ENCODE measurements at regions not wholly inside any gene's neighbourhood (a gene's known extent, or its start where the extent isn't known, plus 50 kb on each side); places are given as distances from the start of the nearest gene placed in this dataset.

DNA sequence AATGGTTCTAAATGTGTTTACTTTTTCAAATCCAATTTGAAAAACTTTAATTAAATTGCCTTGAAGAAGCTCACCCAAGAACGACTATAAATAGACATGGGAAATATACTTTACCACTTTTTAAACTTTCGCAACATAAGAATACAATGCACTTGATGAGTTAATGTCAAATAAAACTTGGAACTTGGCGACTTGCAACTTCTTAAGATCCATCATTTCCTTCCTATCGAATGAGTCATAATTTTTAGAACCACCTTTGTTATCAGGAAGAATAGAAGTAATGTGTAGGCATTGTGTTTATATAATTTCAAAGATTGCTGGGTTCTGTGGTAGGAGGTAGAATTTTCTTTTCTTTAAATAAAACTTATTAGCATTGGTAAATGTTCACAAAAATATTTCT, 1417.4 kb upstream of the FLRT2 start:
- Histone ChIP-seq H2AFZ (ENCODE audit: low read depth) (no peak overlapping the region), H3K36me3 (ENCODE audit: insufficient read depth) (no peaks in the 10 kb centered on the region), H3K4me1 (ENCODE audit: low read depth, poor library complexity, severe bottlenecking) (no peaks in the 10 kb centered on the region), H4K20me1 (ENCODE audit: insufficient read depth) (no peaks in the 10 kb centered on the region), H3K4me3 (IDR thresholded peaks at IDR 0.05; ENCODE audit: insufficient read depth, low read depth, low read length) (no peak overlapping the region), H3K79me2 (ENCODE audit: insufficient read depth, low read depth) (no peaks in the 10 kb centered on the region), H3K4me2 (no peak overlapping the region), H3K27me3 (ENCODE audit: insufficient read depth, low read depth) (no peaks in the 10 kb centered on the region), H3K27ac (no peak overlapping the region), H3K9ac (no peak overlapping the region)
- TF ChIP-seq, protein P1, sequence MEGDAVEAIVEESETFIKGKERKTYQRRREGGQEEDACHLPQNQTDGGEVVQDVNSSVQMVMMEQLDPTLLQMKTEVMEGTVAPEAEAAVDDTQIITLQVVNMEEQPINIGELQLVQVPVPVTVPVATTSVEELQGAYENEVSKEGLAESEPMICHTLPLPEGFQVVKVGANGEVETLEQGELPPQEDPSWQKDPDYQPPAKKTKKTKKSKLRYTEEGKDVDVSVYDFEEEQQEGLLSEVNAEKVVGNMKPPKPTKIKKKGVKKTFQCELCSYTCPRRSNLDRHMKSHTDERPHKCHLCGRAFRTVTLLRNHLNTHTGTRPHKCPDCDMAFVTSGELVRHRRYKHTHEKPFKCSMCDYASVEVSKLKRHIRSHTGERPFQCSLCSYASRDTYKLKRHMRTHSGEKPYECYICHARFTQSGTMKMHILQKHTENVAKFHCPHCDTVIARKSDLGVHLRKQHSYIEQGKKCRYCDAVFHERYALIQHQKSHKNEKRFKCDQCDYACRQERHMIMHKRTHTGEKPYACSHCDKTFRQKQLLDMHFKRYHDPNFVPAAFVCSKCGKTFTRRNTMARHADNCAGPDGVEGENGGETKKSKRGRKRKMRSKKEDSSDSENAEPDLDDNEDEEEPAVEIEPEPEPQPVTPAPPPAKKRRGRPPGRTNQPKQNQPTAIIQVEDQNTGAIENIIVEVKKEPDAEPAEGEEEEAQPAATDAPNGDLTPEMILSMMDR (conservative IDR thresholded peaks at IDR 0.05; ENCODE audit: low read depth, low read length) = no peak

- Histone ChIP-seq H3K79me2 (ENCODE audit: insufficient read depth, low read depth) (no peaks in the 10 kb centered on the region), H3K27me3 (ENCODE audit: insufficient read depth, low read depth) (no peaks in the 10 kb centered on the region), H3K4me1 (ENCODE audit: low read depth, poor library complexity, severe bottlenecking) (no peaks in the 10 kb centered on the region), H3K27ac (no peak overlapping the region), H3K4me2 (no peak overlapping the region), H3K36me3 (ENCODE audit: insufficient read depth) (no peaks in the 10 kb centered on the region), H3K4me3 (IDR thresholded peaks at IDR 0.05; ENCODE audit: insufficient read depth, low read depth, low read length) (no peak overlapping the region), H4K20me1 (ENCODE audit: insufficient read depth) (no peaks in the 10 kb centered on the region), H3K9ac (no peak overlapping the region), H2AFZ (ENCODE audit: low read depth) (no peak overlapping the region)
- TF ChIP-seq, protein P1 (conservative IDR thresholded peaks at IDR 0.05; ENCODE audit: low read depth, low read length) = no peak
Observed at GRCh38 chr14:84125676-84126075, 1404.3 kb upstream of the FLRT2 start.

DNA sequence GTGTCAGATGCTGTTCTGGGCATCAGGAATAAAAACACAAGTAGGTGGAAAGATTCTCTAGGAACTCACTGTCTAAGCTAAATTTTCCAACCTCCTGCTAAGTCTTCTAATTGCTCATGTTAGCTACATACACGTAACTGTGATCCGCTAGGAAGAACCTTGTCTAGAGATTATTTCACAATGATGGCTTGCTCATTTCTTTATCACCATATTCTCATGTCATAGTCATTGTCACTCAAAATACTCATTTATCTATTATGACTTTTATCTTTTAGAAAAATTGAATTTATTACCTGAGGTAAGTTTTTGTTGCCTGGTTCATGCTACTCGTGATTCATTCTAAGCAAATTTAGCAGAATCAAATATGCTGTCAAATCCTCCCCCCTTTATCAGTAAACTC, 1402.4 kb upstream of the FLRT2 start:
- Histone ChIP-seq H3K79me2 (ENCODE audit: insufficient read depth, low read depth) (no peaks in the 10 kb centered on the region), H3K4me1 (ENCODE audit: low read depth, poor library complexity, severe bottlenecking) (no peaks in the 10 kb centered on the region), H3K9ac (no peak overlapping the region), H3K27ac (no peak overlapping the region), H4K20me1 (ENCODE audit: insufficient read depth) (no peaks in the 10 kb centered on the region), H3K4me2 (no peak overlapping the region), H3K36me3 (ENCODE audit: insufficient read depth) (no peaks in the 10 kb centered on the region), H2AFZ (ENCODE audit: low read depth) (no peak overlapping the region), H3K4me3 (IDR thresholded peaks at IDR 0.05; ENCODE audit: insufficient read depth, low read depth, low read length) (no peak overlapping the region), H3K27me3 (ENCODE audit: insufficient read depth, low read depth) (no peaks in the 10 kb centered on the region)
- TF ChIP-seq, protein P1 (conservative IDR thresholded peaks at IDR 0.05; ENCODE audit: low read depth, low read length) = no peak

- H3K4me3 ChIP-seq (IDR thresholded peaks at IDR 0.05; ENCODE audit: insufficient read depth, low read depth, low read length) = no peak overlapping the region
- no peak overlapping the region for H3K27ac ChIP-seq
- H3K27me3 ChIP-seq (ENCODE audit: insufficient read depth, low read depth) = no peaks in the 10 kb centered on the region
- H3K36me3 ChIP-seq (ENCODE audit: insufficient read depth) = no peaks in the 10 kb centered on the region
- H4K20me1 ChIP-seq (ENCODE audit: insufficient read depth) = no peaks in the 10 kb centered on the region
- H3K4me2 ChIP-seq = no peak overlapping the region
- H3K79me2 ChIP-seq (ENCODE audit: insufficient read depth, low read depth) = no peaks in the 10 kb centered on the region
- no peak overlapping the region for H3K9ac ChIP-seq
- H3K4me1 ChIP-seq (ENCODE audit: low read depth, poor library complexity, severe bottlenecking) = no peaks in the 10 kb centered on the region
- no peak overlapping the region for H2AFZ ChIP-seq (ENCODE audit: low read depth)
- TF ChIP-seq, protein P1 (conservative IDR thresholded peaks at IDR 0.05; ENCODE audit: low read depth, low read length) = no peak
Observed at GRCh38 chr14:84128050-84128449, 1401.9 kb upstream of the FLRT2 start.
